GM18519 (cell line): ENCODE measurements at regions not wholly inside any gene's neighbourhood (a gene's known extent, or its start where the extent isn't known, plus 50 kb on each side); places are given as distances from the start of the nearest gene placed in this dataset.

Source experiments
- ATAC-seq: cut with Tn5 transposase; IDR thresholded peaks from one replicate; pipeline ENCODE4 v1.9.1; 2021; ENCODE audit warnings: mild to moderate bottlenecking, moderate library complexity; ENCODE audit not compliant: unreplicated experiment, low FRiP score

- no peak for ATAC-seq
These were observed 68.6 kb upstream of the HS3ST1 start for GRCh38 chr4:11497212-11497806.

DNA sequence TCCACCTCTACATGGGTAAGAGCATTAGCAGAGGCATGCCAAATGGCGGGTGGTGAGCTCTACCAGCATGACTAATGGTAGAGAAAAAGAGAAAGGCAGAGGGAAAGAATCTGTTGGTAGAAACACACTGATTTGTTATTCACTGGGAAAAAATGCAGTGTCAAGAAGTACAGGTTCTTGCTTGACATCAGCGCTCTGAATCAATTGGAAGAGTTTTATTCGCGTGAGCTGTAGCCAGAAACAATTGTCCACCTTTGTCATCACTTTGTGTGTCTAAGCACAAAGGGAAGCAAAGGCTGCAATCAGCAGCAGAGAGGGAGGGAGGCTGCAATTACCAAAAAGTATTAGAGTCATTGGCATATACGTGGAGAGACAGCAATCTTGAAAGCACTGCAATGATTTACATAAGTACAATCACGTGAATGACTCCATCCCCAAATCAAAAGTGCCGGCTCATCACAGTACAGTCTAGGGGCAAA is 67.7 kb upstream of the HS3ST1 start:
- ATAC-seq: no peak

DNA sequence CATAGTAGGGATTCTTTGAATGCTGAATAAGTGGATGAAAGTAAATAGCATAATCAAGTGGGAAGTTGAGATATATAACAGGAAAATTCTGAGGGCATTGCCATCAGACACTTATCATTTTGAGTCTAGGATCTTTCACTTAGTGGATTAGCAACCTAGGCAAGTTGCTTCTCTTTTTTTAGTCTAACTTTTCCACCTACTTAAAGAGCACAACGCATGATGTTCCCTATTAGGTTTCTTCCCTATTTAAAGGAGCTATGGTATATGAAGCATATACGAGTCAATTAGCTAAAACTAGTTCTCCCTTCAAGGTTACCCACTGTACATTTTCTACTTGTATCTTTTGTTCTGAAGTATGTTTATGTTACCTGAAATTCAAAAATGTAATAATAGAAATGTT is 67.1 kb upstream of the HS3ST1 start:
- ATAC-seq: no peak

DNA sequence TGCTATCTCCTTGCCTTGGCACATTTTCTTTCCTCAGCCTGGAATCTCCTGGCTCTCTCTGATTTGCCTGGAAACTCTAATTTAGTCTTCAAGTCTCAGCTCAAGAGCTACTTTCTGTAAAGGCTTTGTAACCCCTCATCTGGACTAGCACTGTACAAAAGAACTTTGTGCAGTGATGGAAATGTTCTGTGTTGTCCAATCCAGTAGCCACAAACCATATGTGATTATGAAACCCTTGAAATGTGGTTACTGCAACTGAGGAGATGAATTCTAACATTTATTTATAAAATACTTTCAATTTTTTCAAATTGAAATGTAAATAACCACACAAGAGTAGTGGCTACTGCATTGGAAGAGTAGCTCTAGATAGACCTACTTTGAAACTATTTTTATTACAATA is 66.6 kb upstream of the HS3ST1 start:
- no peak for ATAC-seq

GRCh38 chr4:11494232-11494631 is 65.5 kb upstream of the HS3ST1 start:
- no peak for ATAC-seq

DNA sequence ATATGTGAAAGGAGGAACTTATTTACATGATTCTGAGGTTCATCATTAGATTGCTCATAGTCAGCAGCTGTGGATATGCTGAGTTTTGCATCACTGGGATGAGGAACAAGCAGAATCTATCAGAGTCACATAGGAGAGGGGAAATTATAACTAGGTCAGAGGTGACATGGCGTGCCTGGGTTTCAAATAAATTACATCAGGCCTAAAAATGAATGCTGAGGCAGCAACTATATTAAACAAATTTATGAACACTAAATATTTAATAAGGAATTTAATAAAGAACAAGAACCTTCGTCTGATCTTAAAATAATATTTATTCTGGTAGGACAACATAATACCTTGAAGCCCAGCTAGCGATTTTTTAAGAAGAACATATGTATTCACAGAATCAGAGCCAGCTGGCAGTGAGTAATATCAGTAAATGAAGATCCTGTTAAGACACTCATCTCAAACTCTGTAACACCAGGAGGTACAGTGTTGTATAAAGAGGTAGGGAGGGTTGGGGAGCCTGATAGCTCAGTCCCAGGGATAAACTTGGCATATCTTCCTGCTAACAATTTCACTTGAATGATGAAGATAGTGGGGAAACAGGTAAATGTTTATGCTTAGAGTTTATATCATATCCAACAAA is 60.9 kb upstream of the HS3ST1 start:
- ATAC-seq: no peak

- no peak for ATAC-seq
These were observed 60.2 kb upstream of the HS3ST1 start for GRCh38 chr4:11488657-11489452.

- ATAC-seq: no peak
These were observed 59.3 kb upstream of the HS3ST1 start for GRCh38 chr4:11487868-11488544.

GRCh38 chr4:11487139-11487538 is 58.4 kb upstream of the HS3ST1 start:
- ATAC-seq: peak; percentile 39

GRCh38 chr4:11485926-11486325 is 57.2 kb upstream of the HS3ST1 start:
- no peak for ATAC-seq

DNA sequence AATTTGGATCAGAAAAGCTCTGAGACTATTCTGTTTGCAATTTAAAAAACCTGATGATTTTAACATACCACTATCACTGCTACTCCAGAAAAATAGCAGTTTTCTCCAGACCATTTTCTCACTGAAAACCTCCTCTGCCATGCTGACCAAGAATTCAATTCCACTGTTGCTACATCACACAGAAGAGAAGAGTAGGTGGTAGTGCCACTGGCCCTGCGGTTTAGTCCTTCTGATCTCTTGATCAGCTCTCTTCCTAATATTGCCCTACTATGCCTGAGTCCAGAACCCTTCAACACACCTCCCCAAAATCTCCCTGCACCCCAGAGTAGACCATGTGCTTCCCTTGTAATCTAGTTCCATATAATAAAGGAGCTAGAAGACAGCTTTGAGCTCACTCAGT is 55.8 kb upstream of the HS3ST1 start:
- no peak for ATAC-seq

GRCh38 chr4:11483046-11483445 is 54.4 kb upstream of the HS3ST1 start:
- ATAC-seq: no peak

DNA sequence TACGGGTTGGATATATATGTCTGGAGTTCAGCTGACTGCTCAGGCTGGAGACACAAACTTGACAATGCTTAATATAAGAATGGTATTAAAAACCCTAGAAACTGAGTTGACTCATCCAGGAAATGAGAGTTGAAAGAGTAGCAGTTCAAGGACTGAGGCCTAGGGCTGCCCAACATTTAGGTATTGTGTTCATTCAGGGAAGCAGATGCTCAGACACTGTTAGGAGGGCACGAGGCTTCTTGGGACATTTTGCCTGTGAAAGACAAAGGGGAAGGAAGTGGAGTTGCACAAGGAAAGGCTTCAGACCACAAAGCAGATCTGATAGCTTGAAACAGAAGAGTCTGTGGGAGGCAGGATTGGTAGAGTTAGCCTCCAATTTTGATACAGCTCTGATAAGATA is 52.0 kb upstream of the HS3ST1 start:
- ATAC-seq: peak; percentile 90
